H1 (cell line): ENCODE measurements at regions not wholly inside any gene's neighbourhood (a gene's known extent, or its start where the extent isn't known, plus 50 kb on each side); places are given as distances from the start of the nearest gene placed in this dataset.

Source experiments
- ATF3 ChIP-seq: IDR thresholded peaks from 2 replicates; pipeline ENCODE4 v1.6.1; 2011; ENCODE audit warnings: low read depth, mild to moderate bottlenecking, low read length; ENCODE audit not compliant: insufficient read depth
- BACH1 ChIP-seq: IDR thresholded peaks from 2 replicates; pipeline ENCODE4 v1.6.1; 2012; ENCODE audit warnings: low read length, improper control_type of control experiment
- CHD7 ChIP-seq: fragments of 300-600 bp; sonication (generic); IDR thresholded peaks from 2 replicates; pipeline ENCODE4 v1.7.1; 2012; ENCODE audit warnings: low read length, moderate library complexity, mild to moderate bottlenecking, inconsistent platforms; ENCODE audit not compliant: insufficient replicate concordance
- RXRA ChIP-seq: IDR thresholded peaks from 2 replicates; pipeline ENCODE4 v1.6.1; 2011; ENCODE audit warnings: low read depth, mild to moderate bottlenecking, low read length, moderate library complexity; ENCODE audit not compliant: insufficient read depth

GRCh38 chr3:147866561-147866960 is 457.4 kb downstream of the ZIC1 start (continued):
- no peak for TF ChIP-seq CHD7
- TF ChIP-seq RXRA, result no peak
- no peak for TF ChIP-seq BACH1
- TF ChIP-seq ATF3, result no peak
